Transverse colon (tissue), 4 donors: ENCODE measurements at regions not wholly inside any gene's neighbourhood (a gene's known extent, or its start where the extent isn't known, plus 50 kb on each side); places are given as distances from the start of the nearest gene placed in this dataset.
"Not testable (repeated sequence)": the region's sequence is repeated elsewhere in the genome, so short reads cannot be mapped to it uniquely, and the experiment has no call there.

Source experiments
- DNase-seq: peaks from one replicate; pipeline ENCODE4 v3.0.0-alpha.2; 2019
- H3K27ac ChIP-seq, 4 donors: fragments of 200-600 bp; sonication (generic); 2 replicates each; pipeline ENCODE4 v1.5.1; 2016 to 2018; ENCODE audit warnings: inconsistent platforms in 4 of 4
- H3K27me3 ChIP-seq: fragments of 200-600 bp; sonication (generic); 2 replicates; pipeline ENCODE4 v1.5.1; 2017; ENCODE audit warnings: inconsistent platforms
- H3K36me3 ChIP-seq, 4 donors: fragments of 200-600 bp; sonication (generic); 2 replicates each; pipeline ENCODE4 v1.5.1; 2017 to 2019; ENCODE audit warnings: inconsistent platforms in 4 of 4
- H3K4me1 ChIP-seq, 4 donors: fragments of 200-600 bp; sonication (generic); 2 replicates each; pipeline ENCODE4 v1.5.1; 2017 to 2020; ENCODE audit warnings: inconsistent platforms in 4 of 4
- H3K4me3 ChIP-seq, 4 donors: fragments of 200-600 bp; sonication (generic); 1 replicate in 1 of 4; 2 replicates in 3 of 4; pipeline versions ENCODE4 v1.5.1 to v1.6.1; 2017 to 2019; ENCODE audit warnings: inconsistent platforms in 4 of 4
- H3K9me3 ChIP-seq, 2 donors: fragments of 200-600 bp; sonication (generic); 2 replicates each; pipeline ENCODE4 v1.5.1; 2017 to 2019; ENCODE audit warnings: inconsistent platforms in 2 of 2
- EP300 ChIP-seq: sonication (generic); formaldehyde crosslinking; IDR thresholded peaks from one replicate; pipeline ENCODE4 v1.6.1; 2017; ENCODE audit warnings: antibody characterized with exemption, low read depth
- POLR2A ChIP-seq: fragments of 450-650 bp; IDR thresholded peaks from one replicate; pipeline ENCODE4 v1.6.1; 2016; ENCODE audit warnings: antibody characterized with exemption, mild to moderate bottlenecking, moderate library complexity
- POLR2AphosphoS5 ChIP-seq, 3 donors: sonication (generic); formaldehyde crosslinking; IDR thresholded peaks; one replicate each; pipeline ENCODE4 v1.6.1; 2016; ENCODE audit warnings: antibody characterized with exemption in 3 of 3
- WGBS, 2 donors: methylation state at CpG; one replicate each; pipeline ENCODE4 v1.1.5; 2018; ENCODE audit warnings: low coverage in 1 of 2; 5-methylcytosine and 5-hydroxymethylcytosine counted together
- in situ Hi-C, 4 donors: fragments of 200-750 bp; cut with MboI; loops; one replicate each; pipeline versions ENCODE4 v1.15.0 to v1.15.1; 2017; ENCODE audit warnings: low sequenced_read_pairs in 3 of 4, low pct_ligation_motif_present in 1 of 4, low pct_unique_long_range_greater_than_20kb in 1 of 4
- intact Hi-C: fragments of 100-400 bp; cut with DNase I; formaldehyde crosslinking; loops from one replicate; pipeline ENCODE4 v1.15.1; 2023; ENCODE audit warnings: low total_unique reads
- TF ChIP-seq, protein P1 (sequence below), 5 experiments: fragments of 200-600 bp in 3 of 5; fragments of 450-650 bp in 2 of 5; sonication (generic) in 3 of 5; IDR thresholded peaks; 1 replicate in 2 of 5; 2 replicates in 3 of 5; pipeline ENCODE4 v1.5.1; 2016 to 2017; ENCODE audit warnings: antibody characterized with exemption in 5 of 5, inconsistent platforms in 3 of 5, mild to moderate bottlenecking in 2 of 5, moderate library complexity in 1 of 5

DNA sequence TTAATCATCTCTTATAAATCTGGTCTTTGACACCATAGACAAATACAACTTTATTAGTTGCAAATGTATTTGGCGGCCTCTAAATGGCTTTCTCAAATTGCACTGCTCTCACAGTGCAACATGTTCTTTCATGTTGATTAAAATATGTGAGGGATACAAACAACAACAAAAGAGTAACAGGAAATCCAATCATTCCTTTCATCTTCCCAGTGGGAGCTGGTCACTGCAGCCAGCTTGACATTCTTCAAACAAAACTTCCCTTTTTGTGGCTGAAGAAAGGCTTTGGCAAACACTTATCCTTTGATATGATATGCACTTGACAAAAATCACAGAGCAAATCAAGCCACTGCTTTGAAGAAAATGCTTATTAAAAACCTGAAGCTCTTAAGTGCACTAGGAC is 973.6 kb downstream of the EPHA3 start:
- TF ChIP-seq, protein P1, sequence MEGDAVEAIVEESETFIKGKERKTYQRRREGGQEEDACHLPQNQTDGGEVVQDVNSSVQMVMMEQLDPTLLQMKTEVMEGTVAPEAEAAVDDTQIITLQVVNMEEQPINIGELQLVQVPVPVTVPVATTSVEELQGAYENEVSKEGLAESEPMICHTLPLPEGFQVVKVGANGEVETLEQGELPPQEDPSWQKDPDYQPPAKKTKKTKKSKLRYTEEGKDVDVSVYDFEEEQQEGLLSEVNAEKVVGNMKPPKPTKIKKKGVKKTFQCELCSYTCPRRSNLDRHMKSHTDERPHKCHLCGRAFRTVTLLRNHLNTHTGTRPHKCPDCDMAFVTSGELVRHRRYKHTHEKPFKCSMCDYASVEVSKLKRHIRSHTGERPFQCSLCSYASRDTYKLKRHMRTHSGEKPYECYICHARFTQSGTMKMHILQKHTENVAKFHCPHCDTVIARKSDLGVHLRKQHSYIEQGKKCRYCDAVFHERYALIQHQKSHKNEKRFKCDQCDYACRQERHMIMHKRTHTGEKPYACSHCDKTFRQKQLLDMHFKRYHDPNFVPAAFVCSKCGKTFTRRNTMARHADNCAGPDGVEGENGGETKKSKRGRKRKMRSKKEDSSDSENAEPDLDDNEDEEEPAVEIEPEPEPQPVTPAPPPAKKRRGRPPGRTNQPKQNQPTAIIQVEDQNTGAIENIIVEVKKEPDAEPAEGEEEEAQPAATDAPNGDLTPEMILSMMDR (IDR thresholded peaks at IDR 0.05) = no peak
- TF ChIP-seq POLR2A (no peak), POLR2AphosphoS5 (IDR thresholded peaks at IDR 0.05) (no peak), EP300 (no peak)
- intact Hi-C loops = no loop called here
- DNase-seq = no peak
- Histone ChIP-seq H3K36me3 (no peaks in the 10 kb centered on the region), H3K27me3 (no peaks in the 10 kb centered on the region), H3K27ac (no peak overlapping the region), H3K9me3 (no peaks in the 10 kb centered on the region), H3K4me3 (no peak overlapping the region), H3K4me1 (no peaks in the 10 kb centered on the region)
- 60 to 87% methylated on average over 1 of the region's 1 CpG for WGBS, 2 donors
- in situ Hi-C loops = no loop called here

DNA sequence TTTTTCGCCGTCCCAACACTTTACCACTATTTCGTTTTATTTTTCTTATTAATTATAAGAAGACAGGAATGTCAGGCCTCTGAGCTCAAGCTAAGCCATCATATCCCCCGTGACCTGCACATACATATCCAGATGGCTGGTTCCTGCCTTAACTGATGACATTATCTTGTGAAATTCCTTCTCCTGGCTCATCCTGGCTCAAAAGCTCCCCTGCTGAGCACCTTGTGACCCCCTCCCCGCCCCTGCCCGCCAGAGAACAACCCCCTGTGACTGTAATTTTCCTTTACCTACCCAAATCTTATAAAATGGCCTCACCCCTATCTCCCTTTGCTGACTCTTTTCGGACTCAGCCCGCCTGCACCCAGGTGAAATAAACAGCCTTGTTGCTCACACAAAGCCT is 978.9 kb downstream of the EPHA3 start:
- DNase-seq, H3K27me3 ChIP-seq, H3K9me3 ChIP-seq, intact Hi-C loops, in situ Hi-C loops, H3K4me3 ChIP-seq, H3K36me3 ChIP-seq, H3K4me1 ChIP-seq, H3K27ac ChIP-seq: not testable (repeated sequence)
- WGBS, 2 donors = 80 to 85% methylated on average over 7 to 8 of the region's 8 CpGs

DNA sequence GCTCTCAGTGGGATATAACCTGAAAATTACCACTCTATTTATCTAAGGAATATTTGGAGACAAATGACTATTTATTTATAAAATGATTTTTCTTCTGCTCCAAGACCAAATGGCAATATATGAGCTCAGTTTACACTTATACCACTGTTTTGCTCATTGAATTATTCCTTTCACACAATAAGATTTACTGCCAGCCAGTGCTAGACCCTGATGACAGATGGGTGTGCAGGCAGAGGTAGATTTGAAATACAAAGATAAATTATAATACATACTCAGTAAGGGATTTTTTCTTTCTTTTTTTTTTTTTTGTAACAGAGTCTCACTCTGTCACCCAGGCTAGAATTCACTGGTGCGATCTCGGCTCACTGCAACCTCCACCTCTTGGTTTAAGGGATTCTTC is 980.3 kb downstream of the EPHA3 start:
- in situ Hi-C loops = no loop called here
- WGBS, 2 donors = 88 to 96% methylated on average over 2 of the region's 2 CpGs
- Histone ChIP-seq H3K27ac (no peak overlapping the region), H3K27me3 (no peaks in the 10 kb centered on the region), H3K4me1 (peaks cover 0 to 5% (median 1%) of the 10 kb centered on the region in 4 donors), H3K4me3 (no peak overlapping the region), H3K36me3 (no peaks in the 10 kb centered on the region), H3K9me3 (no peaks in the 10 kb centered on the region)
- intact Hi-C loops = no loop called here
- TF ChIP-seq POLR2AphosphoS5 (IDR thresholded peaks at IDR 0.05) (no peak), EP300 (no peak), POLR2A (no peak)
- TF ChIP-seq, protein P1 (IDR thresholded peaks at IDR 0.05) = no peak
- no peak for DNase-seq

DNA sequence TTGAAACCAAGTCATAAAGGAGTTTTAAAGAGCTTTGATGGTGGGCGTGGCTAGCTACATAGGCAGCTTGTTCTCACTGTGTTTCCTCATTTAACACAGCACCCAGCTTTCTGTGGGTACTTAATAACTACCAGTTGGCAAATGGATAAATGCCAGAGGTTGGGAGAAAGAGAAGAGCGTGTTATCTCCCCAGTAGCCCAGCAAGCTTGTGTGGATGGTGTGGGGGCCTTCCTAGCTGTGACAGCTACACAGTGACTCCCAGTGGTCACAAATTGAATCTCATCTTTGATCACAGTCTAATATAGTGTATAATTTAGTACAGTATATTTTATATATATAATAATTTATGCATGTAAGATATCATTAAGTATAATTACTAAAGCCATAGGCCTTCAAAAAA is 984.1 kb downstream of the EPHA3 start:
- DNase-seq = peak; percentile 8
- no peak overlapping the region for H3K4me3 ChIP-seq
- H3K9me3 ChIP-seq = no peaks in the 10 kb centered on the region
- no peaks in the 10 kb centered on the region for H3K27me3 ChIP-seq
- peaks cover 0 to 5% (median 1%) of the 10 kb centered on the region in 4 donors for H3K4me1 ChIP-seq
- 0 to 14% methylated on average over 2 of the region's 2 CpGs for WGBS, 2 donors
- in situ Hi-C loops (no loop called here), intact Hi-C loops (no loop called here)
- no peaks in the 10 kb centered on the region for H3K36me3 ChIP-seq
- no peak overlapping the region for H3K27ac ChIP-seq
- TF ChIP-seq, protein P1 (IDR thresholded peaks at IDR 0.05) = peak; percentile 41 to 54 (median 50)
- TF ChIP-seq POLR2AphosphoS5 (IDR thresholded peaks at IDR 0.05) = no peak

DNA sequence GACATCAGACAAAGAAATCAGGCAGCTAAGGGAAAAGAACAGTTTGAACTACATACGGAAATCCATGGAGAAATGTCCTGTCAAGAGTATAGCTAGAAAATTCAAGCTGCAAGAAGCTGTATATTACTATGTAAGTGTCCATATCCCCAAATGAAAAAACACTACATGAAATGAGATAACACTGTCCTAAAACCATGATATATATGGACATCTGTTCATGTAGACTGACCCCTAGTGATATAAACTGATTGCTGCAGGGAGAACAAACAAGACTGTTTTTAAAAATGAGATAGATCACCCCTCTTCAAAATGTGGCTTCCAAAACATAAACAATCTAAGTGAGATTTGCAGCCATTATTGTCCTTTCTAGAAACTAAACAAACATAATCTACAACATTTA is 985.6 kb downstream of the EPHA3 start:
- TF ChIP-seq EP300 (no peak), POLR2A (no peak), POLR2AphosphoS5 (IDR thresholded peaks at IDR 0.05) (no peak)
- TF ChIP-seq, protein P1 (IDR thresholded peaks at IDR 0.05) = peak; percentile 29 to 43 (median 41)
- in situ Hi-C loops (no loop called here), intact Hi-C loops (no loop called here)
- no peak for DNase-seq
- no peaks in the 10 kb centered on the region for H3K27me3 ChIP-seq
- H3K27ac ChIP-seq = no peak overlapping the region
- WGBS, 2 donors = 60 to 62% methylated on average over 1 of the region's 1 CpG
- no peaks in the 10 kb centered on the region for H3K9me3 ChIP-seq
- H3K4me3 ChIP-seq = no peak overlapping the region
- H3K36me3 ChIP-seq = no peaks in the 10 kb centered on the region
- peaks cover 0 to 5% (median 1%) of the 10 kb centered on the region in 4 donors for H3K4me1 ChIP-seq
